ENCODE measurements at regions not wholly inside any gene's neighbourhood (a gene's known extent, or its start where the extent isn't known, plus 50 kb on each side); places are given as distances from the start of the nearest gene placed in this dataset.

- TF ChIP-seq CTCF (conservative IDR thresholded peaks at IDR 0.05 in 1 of 2, IDR thresholded peaks at IDR 0.05 in 1 of 2; ENCODE audit: low read depth in 1 of 2, low read length in 2 of 2) = no peak
- TF ChIP-seq EZH2 (IDR thresholded peaks at IDR 0.05; ENCODE audit: low read length, missing control alignments) = no peak
These were observed 262.5 kb downstream of the HLX start for GRCh38 chr1:221141606-221142285.
